GM19455 (cell line): ENCODE measurements at regions not wholly inside any gene's neighbourhood (a gene's known extent, or its start where the extent isn't known, plus 50 kb on each side); places are given as distances from the start of the nearest gene placed in this dataset.
"Not testable (repeated sequence)": the region's sequence is repeated elsewhere in the genome, so short reads cannot be mapped to it uniquely, and the experiment has no call there.

ENCODE experiments used
- ATAC-seq: cut with Tn5 transposase; IDR thresholded peaks from one replicate; pipeline ENCODE4 v1.9.1; 2021; ENCODE audit not compliant: unreplicated experiment

DNA sequence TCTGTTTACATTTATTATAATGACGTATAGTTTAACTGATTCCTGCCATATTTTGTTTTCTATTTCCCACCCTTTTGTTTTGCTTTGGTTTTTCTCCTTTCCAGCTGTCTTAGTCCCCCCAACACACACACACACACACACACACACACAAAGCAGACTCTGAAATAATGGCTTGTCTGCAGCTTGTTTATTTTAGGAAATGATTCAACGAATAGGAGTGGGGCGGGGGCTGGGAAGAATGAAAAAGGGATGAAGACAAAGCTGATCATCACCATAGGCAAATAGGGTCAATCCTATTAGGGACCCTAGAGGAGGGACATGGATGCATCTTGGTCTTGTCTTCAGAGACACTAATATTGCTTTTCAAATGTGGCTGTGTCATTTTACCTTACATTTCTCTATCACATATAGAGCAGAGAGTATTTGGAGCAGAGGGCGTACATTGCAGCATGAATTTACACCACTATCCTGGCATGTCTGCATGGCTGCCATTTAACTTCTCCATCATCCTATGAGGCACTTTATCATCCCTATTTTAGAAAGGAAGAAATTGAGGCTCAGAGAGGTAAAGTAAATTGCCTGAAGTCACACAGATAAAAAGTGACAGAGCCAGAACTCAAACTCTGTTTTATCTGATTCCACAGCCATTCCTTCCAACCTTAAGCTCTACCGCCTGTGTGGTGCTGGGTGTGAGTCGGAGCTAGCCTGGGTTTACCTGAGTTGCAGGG is 147.2 kb upstream of the TPM1 start:
- no peak for ATAC-seq

DNA sequence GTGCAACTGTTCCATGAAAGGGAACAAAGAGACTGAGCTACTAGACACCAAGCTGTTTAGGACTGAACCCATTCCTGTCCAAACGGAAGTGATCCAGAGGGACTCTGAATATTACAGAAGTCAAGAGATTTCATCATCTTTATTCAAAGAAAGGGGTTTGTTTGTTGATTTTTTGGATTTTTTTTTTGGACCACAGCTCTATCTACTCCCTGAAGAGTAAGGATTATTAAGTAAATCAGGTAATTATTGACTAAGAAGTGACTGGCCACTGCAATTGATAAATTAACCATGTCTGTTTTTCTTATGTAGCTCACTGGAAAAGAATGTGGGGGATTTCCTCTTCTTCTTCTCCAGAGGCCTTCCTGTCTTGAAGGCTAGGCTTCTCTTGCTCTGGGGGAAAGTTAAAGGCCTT is 146.6 kb upstream of the TPM1 start:
- ATAC-seq: no peak

DNA sequence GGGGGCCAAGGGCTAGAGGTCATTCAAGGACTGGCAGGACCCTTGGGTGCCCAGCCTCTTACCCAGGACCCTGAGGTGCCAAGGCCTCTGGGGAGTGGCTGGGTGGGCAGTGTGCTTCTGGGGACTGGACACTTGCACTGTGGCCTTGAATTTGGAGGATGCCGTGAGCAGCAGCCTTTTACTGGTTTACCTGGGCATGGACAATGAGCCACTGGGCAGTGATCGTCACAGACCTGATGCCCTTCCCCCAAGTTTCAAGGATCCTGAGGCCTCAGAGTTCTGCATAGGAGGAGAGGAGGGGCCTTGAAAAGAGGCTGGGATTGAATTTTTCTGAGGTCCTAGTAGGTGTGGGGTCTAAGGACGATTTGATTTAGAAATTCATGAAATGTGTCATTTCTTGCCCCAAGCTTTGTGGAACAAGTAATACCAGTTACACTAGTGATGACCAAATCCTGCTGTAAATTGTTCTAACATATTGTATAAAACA is 146.1 kb upstream of the TPM1 start:
- no peak for ATAC-seq

DNA sequence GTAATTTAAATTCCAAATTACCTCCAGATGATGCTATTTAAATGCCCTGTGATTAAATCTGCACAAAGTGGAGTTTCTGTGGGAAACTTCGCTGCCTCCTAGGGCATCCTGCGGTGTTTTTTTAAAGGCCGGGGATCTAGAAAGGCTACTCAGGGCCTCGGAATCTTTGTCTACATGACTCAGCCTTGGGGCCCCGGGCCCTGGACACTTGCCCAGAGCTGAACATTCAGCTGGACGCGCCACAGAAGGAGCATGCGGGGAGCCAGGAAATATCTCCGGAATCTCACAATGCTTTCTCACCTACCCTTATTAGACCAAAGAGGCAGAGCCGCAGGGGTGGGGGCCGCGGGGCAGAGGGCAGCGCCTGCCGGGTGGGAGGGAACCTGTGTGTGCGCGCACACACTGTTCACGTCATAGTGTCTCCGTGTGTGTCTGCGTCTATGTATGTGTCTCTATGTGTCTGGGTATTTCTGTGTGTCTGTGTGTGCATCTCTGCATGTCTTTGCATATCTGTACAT is 145.5 kb upstream of the TPM1 start:
- ATAC-seq: no peak

DNA sequence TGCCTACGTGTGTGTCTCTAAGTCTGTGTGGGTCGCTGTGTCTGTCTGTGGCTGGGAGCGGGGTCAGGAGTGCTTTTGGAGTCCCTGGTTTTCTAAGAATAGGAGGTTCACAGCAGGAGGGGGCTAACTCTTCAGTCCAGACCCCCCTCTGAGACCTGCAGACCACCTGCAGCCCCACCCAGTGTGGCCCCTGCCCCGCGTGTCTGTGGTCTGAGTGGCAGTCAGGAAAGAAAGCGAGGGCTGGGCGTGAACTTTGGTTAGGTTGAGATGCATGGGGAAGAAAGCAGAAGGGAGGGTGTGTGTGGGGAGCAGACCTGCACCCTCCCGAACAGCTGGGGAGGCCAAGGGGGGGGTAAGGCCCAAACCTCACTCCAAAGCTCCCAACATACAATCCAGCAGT is 144.9 kb upstream of the TPM1 start:
- no peak for ATAC-seq

DNA sequence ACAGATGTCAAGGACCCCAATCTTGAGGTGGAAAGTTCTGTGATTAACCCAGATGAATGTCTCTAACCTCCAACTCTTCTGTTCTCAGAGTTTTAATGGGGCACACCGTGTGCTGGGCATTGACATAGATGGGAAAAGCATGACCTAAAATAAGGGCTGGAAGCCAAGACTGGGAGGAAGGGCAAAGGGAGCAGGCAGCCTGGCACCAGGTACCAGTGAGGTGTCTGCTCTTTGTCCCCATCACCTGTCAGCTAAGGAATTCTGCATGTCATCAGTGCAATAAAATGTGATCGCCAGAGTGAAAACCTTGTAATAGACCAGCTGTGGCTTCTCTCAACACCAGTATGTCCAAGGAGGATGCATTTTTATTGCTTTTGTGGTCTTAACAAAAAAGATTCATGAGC is 143.5 kb upstream of the TPM1 start:
- no peak for ATAC-seq

DNA sequence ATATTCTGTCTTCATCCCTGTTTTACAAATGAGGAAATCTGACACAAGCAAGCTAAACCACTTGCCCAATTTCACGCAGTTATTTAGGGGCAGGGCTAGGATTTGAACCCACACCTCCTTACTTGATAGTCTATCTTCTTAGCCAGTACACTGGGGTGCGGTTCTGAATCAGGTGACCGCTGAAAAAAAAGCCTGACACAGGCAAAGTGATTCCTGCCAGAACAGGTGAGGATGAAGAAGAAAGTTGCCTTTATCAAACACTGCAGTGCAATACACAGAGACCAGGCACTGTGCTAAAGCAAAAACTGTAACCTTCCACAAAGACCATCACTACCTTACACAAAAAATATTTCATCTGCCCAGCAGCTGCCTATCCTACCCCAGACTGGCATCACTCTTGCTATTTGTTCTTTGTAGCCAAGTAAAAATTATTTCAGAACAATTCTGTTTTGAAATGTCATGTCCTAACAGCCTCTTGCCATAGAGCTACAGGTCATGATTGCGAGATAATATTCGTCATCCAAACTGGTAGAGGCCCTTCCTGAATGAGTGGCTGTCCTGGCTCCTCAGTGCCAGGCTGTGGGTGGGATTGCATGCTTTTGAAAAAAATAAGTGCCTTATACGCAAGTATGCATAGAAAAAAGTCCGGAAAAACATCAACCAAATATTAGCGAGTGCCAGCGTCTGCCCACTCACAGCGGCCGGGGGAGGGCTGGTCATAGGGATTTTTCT is 142.3 kb upstream of the TPM1 start:
- no peak for ATAC-seq

DNA sequence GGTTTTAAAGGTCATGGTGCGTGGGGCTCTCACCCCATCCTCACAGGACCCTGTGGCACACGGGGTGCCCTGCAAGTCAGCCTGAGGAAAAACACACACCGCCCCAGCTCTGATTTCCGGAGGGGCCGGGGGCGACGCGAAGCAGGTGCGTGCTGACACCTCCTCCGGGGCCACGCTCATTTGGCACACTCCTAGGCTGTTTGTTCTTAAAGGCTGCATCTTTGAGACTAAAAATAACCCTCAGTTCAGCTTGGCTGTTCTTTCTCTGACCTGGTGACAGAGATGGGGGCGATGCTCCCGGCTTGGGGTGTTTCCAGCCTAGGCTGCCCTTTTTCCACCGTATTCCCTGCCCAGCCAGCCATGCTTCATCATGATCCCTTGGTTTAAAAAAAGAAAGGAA is 141.5 kb upstream of the TPM1 start:
- ATAC-seq: no peak

DNA sequence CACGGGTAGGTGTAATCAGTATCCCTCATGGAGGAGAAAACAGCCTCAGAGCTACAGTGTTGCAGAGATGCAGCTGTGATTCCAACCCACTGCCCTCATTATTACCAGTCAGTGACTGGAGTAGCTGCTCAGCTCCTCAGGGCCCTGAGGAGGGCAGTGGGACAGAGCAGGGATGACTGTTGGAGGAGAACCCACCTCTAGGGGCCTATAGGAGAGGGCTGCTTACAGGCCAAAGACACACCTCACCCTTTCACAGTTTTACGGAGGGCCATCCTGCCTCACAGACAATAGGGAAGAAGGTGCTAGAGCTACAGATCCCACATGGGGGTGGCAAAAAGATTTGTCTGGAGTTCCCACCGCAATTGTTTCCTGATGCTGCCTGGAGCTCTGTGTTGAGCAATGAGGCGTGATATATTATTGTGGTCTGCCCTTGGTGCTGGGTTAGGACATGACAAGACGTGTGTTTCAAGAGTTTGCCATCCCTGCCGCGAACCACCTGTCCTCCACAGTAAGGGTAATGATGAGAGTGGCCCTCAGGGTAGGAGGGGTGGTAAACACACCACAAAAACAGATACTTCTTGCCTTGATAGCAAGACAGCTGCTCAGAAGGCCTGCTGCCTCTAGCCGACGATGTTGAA is 140.5 kb upstream of the TPM1 start:
- no peak for ATAC-seq

DNA sequence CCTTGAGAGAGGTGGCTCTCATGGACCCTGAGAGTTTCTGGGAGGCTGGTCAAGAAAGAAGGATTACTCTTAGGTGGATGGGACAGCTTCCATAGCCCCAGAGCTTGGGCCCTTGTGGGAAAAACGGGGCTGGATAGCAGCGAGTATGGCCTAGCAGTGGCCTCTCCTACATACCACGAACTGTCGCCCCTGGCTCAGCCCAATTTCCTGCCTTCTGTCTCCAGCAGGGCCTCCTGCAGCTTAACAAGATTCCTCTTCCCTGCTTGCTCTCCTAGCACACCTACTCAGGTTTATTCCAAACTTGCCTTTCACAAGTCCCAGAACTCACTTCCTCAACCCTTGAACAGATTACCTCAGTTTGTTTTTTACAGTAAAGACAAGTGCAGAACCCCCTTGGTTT is 139.7 kb upstream of the TPM1 start:
- no peak for ATAC-seq

DNA sequence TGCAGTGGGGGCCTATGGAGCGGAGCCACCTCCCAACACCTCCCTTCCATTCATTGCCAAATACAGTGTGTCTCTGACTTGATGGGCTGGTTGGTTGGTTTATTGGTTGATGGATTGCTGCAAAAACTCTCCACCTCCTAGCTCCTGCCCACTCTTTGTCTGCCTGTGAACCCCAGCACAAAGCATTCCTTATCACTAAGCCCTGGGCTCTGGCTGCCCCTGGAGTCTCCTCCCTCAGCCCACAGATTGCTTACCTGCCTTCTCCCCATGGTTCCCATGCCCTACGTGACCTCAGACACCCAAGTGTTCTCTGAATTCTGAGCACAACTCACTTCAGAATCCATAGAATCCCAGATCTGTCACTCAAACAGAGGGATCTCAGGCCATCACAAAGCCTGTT is 139.1 kb upstream of the TPM1 start:
- no peak for ATAC-seq

DNA sequence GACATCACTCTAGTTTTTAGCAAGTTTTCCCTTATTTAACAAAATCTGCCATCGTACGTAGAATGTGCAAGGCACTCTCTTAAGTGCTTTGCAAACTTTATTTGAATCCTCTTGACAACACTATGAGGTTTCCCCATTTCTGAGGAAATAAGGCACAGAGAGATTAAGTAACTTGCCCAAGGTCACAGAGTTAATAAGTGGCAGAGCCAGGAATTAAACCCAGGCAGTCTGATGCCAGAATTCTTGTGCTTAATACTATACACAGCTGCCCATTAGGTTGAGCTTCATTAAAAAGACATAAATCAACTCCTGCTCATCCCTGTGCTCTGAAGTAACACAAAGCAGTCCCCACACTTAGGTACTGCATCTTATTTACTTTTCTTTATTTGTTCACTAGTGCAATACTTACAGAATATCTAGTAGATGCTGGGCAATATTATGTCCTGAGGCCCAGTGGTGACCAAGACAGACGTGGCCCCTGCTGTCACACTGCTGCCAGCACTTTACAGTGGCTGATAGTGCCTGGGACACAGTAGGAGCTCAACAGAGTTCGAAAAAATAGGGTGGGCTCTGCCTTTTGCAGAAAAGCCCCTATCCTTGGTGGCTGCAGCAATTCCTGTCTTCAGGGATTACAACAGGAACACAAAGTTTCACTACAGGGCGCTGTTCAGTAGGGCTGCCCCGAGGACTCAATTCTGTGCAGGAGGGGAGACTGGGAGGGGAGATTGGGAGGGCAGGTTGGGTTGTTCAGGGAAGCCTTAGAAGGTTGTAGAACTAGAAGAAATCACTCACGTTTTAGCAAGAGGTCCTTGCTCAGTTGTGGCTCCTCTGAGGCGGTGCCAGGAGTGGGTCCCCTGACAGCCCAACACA is 138.3 kb upstream of the TPM1 start:
- no peak for ATAC-seq

DNA sequence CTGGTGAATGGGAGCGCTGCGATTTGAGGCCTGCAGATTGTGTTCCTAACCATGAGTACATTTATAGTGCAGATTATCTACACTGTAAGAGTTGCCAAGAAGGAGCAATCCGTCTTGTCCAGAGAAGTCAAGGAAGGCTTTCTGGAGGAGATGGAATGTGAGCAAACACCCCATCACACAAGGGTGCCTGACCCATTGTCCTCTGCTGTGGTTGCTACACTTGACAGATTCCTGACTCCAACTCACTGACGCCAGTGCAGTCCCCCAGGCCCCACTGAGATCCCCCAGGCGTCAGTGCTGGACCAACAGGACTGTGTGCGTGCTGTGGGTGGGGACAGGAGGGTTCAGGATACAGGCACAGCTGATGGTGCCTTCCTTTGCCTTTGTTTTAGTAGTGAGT is 135.9 kb upstream of the TPM1 start:
- ATAC-seq: no peak

DNA sequence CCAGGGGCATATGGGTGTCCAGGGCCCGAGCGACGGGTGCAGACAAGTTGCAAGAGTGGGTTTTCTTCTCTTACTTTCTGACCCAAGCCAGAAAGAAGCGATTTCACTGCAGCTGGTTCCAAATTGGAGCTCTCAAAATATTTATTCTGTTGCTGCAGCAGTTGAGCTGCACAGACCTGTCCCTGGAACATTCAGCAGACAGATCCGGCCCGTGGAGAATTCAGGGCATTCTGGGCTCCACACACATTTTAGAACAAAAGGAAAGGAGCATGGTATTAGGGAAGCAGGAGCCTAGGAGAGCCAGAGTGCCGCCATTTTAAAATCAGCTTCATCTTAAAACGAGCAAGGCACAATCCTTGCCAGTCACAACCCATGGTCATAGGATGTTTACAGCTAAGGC is 135.3 kb upstream of the TPM1 start:
- no peak for ATAC-seq

DNA sequence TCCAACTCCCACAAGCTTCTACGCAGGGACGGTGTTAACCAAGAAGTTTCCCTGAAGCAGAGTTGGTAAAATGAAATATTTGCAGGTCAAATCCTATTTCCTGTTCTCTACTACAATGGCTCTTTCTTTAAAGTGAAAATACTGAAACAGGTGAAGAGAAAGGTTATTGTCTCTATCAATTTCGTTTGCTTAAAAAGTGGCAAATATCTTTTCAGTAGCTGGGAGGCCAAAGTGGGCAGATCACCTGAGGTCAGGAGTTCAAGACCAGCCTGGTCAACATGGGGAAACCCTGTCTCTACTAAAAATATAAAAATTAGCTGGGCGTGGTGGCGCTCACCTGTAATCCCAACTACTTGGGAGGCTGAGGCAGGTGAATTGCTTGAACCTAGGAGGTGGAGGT is 134.2 kb upstream of the TPM1 start:
- not testable (repeated sequence) for ATAC-seq

DNA sequence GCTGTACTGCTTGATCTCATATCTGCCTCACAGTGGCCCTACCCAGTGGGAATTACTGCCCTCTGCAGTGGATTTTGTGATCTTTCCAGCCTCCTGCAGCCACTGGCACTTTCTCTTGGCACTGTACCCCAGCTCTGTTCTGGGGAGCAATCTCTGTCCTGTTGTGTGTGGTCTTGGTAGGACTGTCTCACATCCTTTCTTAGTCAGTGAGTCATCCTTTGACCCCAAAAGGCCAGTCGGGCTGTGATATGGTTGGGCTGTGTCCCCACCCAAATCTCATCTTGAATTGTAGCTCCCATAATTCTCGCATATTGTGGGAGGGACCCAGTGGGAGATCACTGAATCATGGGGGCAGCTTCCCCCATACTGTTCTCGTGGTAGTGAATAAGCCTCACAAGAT is 133.3 kb upstream of the TPM1 start:
- no peak for ATAC-seq

DNA sequence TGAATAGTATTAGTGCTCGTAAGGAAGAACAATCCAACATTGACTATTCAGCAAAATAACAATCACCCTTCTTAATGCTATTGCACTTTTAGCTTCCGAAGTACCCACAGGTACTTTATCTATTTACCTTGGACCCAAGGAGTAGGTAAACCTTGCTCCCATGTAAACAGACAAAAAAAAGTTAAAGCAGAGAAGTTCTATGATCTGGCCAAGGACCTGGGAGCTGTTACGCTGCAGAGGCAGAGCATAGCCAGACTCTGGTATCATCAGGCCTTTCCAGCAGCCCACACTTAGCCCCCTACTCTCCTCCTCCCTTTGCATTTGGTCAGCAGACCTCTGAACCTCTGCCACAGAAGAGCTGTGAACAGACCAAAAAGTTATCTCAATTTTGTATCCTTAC is 130.3 kb upstream of the TPM1 start:
- no peak for ATAC-seq

DNA sequence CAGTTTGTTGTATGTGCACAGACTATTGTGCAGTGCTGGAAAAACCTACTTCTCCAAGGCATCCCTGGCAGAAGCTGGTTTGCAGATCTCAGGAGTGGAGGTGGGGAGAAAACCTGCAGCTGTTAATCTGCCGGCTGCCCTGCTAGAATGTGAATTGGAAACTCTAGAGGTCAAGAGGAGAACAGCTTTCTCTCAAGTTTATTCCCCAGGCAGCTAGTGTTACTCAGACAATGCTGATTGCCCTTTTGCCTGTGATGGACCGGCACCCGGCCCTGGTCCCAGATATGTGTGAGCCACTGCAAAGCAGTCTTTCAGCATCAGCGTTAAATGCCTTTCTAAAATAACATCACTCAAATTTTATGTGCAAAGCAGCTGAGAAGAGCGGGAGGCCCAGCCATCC is 129.7 kb upstream of the TPM1 start:
- ATAC-seq: no peak

DNA sequence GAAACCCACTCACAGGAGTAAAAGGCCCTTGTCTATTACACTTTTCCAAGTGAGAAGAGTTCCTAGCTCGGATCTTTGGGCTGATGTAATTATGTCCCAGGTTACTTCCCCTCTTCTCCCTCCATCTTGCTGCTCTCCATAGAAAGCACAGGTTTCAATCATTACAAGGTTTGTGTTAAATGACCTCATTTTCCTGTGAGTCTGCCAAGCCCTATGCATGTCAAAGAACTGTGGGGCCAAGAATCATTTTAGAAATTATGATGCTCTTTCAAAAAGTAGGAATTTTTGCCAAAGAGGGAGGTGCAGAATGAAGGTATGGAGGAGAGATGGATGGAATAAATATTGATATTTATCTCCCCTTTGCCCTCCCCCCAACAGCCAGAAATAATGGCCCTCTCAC is 129.3 kb upstream of the TPM1 start:
- ATAC-seq: no peak

DNA sequence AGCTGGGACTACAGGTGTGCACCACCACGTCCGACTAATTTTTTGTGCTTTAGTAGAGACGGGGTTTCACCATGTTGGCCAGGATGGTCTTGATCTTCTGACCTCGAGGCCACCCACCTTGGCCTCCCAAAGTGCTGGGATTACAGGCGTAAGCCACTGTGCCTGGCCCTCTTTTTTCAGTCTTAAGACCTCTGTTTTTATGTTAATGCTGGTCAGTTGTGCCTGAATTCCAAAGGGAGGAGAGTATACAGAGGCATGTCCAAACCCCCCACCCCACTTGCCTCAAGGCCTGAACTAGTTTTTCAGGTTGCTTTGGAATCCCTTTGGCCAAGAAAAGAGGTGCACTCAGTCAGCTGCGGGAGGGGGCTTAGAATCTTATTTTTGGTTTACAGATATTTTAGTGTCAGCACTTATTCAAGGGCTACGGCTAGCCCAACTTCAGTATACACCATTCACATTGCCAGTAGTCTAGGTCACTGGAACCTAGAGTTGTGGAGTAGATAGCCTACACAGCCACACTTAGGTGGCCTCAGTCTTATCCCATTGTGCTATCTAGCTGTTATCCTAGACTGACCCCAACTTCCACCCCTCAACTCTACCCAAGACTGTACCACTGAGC is 128.0 kb upstream of the TPM1 start:
- ATAC-seq: no peak
